Breast epithelium (tissue), 4 donors: ENCODE measurements at regions not wholly inside any gene's neighbourhood (a gene's known extent, or its start where the extent isn't known, plus 50 kb on each side); places are given as distances from the start of the nearest gene placed in this dataset.
"Not testable (repeated sequence)": the region's sequence is repeated elsewhere in the genome, so short reads cannot be mapped to it uniquely, and the experiment has no call there.

Experiments used
- DNase-seq, 2 donors: peaks; one replicate each; pipeline ENCODE4 v3.0.0-alpha.2; 2019; ENCODE audit warnings: low spot score in 2 of 2
- H3K27ac ChIP-seq, 2 donors: fragments of 200-600 bp; sonication (generic) in 1 of 2; one replicate each; pipeline ENCODE4 v1.5.1; 2016 to 2019; ENCODE audit warnings: mild to moderate bottlenecking in 1 of 2
- H3K27me3 ChIP-seq, 2 donors: fragments of 200-600 bp; sonication (generic) in 1 of 2; one replicate each; pipeline versions ENCODE4 v1.5.1 to v1.6.0; 2017 to 2019; ENCODE audit warnings: control low read depth in 1 of 2, mild to moderate bottlenecking in 1 of 2
- H3K36me3 ChIP-seq: fragments of 200-600 bp; one replicate; pipeline ENCODE4 v1.5.1; 2019
- H3K4me1 ChIP-seq, 2 donors: fragments of 200-600 bp; sonication (generic); one replicate each; pipeline ENCODE4 v1.5.1; 2016 to 2019; ENCODE audit warnings: control low read depth in 1 of 2
- H3K4me3 ChIP-seq, 3 donors: fragments of 200-600 bp; sonication (generic); 1 replicate in 2 of 3; 2 replicates in 1 of 3; pipeline ENCODE4 v1.5.1; 2016 to 2019; ENCODE audit warnings: mild to moderate bottlenecking in 3 of 3, moderate library complexity in 2 of 3
- H3K9me3 ChIP-seq, 2 donors: fragments of 200-600 bp; sonication (generic) in 1 of 2; one replicate each; pipeline ENCODE4 v1.5.1; 2016 to 2019; ENCODE audit warnings: control low read depth in 1 of 2
- POLR2A ChIP-seq: fragments of 450-650 bp; IDR thresholded peaks from one replicate; pipeline ENCODE4 v1.6.1; 2016; ENCODE audit warnings: antibody characterized with exemption, mild to moderate bottlenecking, moderate library complexity
- POLR2AphosphoS5 ChIP-seq, 3 donors: sonication (generic); formaldehyde crosslinking; IDR thresholded peaks; one replicate each; pipeline ENCODE4 v1.6.1; 2017; ENCODE audit warnings: antibody characterized with exemption in 3 of 3
- intact Hi-C: fragments of 100-400 bp; cut with DNase I; formaldehyde crosslinking; loops from one replicate; pipeline ENCODE4 v1.15.1; 2023; ENCODE audit warnings: low total_unique reads
- TF ChIP-seq, protein P1 (sequence below), 3 donors: fragments of 450-650 bp; IDR thresholded peaks; one replicate each; pipeline ENCODE4 v1.5.1; 2016 to 2017; ENCODE audit warnings: antibody characterized with exemption in 3 of 3, mild to moderate bottlenecking in 3 of 3, moderate library complexity in 3 of 3

- DNase-seq: no peak
- H3K4me3 ChIP-seq: no peak overlapping the region
- no peaks in the 10 kb centered on the region for H3K27me3 ChIP-seq
- H3K36me3 ChIP-seq: no peaks in the 10 kb centered on the region
- no peaks in the 10 kb centered on the region for H3K4me1 ChIP-seq
- TF ChIP-seq, protein P1, sequence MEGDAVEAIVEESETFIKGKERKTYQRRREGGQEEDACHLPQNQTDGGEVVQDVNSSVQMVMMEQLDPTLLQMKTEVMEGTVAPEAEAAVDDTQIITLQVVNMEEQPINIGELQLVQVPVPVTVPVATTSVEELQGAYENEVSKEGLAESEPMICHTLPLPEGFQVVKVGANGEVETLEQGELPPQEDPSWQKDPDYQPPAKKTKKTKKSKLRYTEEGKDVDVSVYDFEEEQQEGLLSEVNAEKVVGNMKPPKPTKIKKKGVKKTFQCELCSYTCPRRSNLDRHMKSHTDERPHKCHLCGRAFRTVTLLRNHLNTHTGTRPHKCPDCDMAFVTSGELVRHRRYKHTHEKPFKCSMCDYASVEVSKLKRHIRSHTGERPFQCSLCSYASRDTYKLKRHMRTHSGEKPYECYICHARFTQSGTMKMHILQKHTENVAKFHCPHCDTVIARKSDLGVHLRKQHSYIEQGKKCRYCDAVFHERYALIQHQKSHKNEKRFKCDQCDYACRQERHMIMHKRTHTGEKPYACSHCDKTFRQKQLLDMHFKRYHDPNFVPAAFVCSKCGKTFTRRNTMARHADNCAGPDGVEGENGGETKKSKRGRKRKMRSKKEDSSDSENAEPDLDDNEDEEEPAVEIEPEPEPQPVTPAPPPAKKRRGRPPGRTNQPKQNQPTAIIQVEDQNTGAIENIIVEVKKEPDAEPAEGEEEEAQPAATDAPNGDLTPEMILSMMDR (IDR thresholded peaks at IDR 0.05): no peak
- TF ChIP-seq POLR2AphosphoS5 (IDR thresholded peaks at IDR 0.05): no peak
- H3K27ac ChIP-seq: no peak overlapping the region
- intact Hi-C loops: no loop called here
- H3K9me3 ChIP-seq: no peaks in the 10 kb centered on the region
Measured at GRCh38 chr12:25887367-25887766, 71.1 kb upstream of the RASSF8 start.

GRCh38 chr12:25889185-25889584 is 69.3 kb upstream of the RASSF8 start:
- no peak for TF ChIP-seq POLR2A
- TF ChIP-seq, protein P1 (IDR thresholded peaks at IDR 0.05): no peak
- TF ChIP-seq POLR2AphosphoS5 (IDR thresholded peaks at IDR 0.05): no peak
- no peak overlapping the region for H3K4me3 ChIP-seq
- no peak for DNase-seq
- no peaks in the 10 kb centered on the region for H3K4me1 ChIP-seq
- no peaks in the 10 kb centered on the region for H3K9me3 ChIP-seq
- no peaks in the 10 kb centered on the region for H3K36me3 ChIP-seq
- no peak overlapping the region for H3K27ac ChIP-seq
- intact Hi-C loops: no loop called here
- no peaks in the 10 kb centered on the region for H3K27me3 ChIP-seq

GRCh38 chr12:25891095-25891494 is 67.4 kb upstream of the RASSF8 start:
- H3K27ac ChIP-seq, DNase-seq, H3K27me3 ChIP-seq, H3K4me1 ChIP-seq, H3K9me3 ChIP-seq, intact Hi-C loops, H3K4me3 ChIP-seq, H3K36me3 ChIP-seq: not testable (repeated sequence)

- no peaks in the 10 kb centered on the region for H3K36me3 ChIP-seq
- DNase-seq: no peak
- H3K4me1 ChIP-seq: no peaks in the 10 kb centered on the region
- H3K27ac ChIP-seq: no peak overlapping the region
- TF ChIP-seq POLR2AphosphoS5 (IDR thresholded peaks at IDR 0.05) (no peak), POLR2A (no peak)
- TF ChIP-seq, protein P1 (IDR thresholded peaks at IDR 0.05): no peak
- intact Hi-C loops: no loop called here
- no peak overlapping the region for H3K4me3 ChIP-seq
- H3K27me3 ChIP-seq: no peaks in the 10 kb centered on the region
- peaks cover 0 to 12% of the 10 kb centered on the region in 2 donors for H3K9me3 ChIP-seq
Measured at GRCh38 chr12:25894759-25895158, 63.7 kb upstream of the RASSF8 start.

DNA sequence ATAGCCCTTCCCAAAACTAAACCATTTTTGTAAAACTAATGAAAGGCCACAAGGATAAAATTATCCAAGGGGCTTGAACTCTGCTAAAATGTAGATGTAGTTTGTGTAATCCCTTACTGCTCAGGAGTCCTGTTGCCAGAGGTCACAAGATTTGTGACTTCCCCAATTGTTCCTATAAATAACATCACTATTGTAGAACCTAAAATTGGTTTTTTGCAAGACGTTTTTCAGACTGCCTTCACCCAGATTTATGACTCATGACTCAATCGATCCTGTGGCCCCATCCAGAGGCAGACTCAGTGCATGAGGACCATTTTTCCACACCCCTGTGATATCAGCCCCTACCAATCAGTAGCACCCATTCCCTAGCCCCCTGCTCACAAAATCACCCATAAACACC is 61.5 kb upstream of the RASSF8 start:
- H3K4me3 ChIP-seq: no peak overlapping the region
- H3K36me3 ChIP-seq: no peaks in the 10 kb centered on the region
- TF ChIP-seq, protein P1 (IDR thresholded peaks at IDR 0.05): no peak
- no peak for TF ChIP-seq POLR2AphosphoS5 (IDR thresholded peaks at IDR 0.05)
- TF ChIP-seq POLR2A: no peak
- H3K27me3 ChIP-seq: no peaks in the 10 kb centered on the region
- no peaks in the 10 kb centered on the region for H3K4me1 ChIP-seq
- peaks cover 0 to 12% of the 10 kb centered on the region in 2 donors for H3K9me3 ChIP-seq
- DNase-seq: no peak
- intact Hi-C loops: no loop called here
- no peak overlapping the region for H3K27ac ChIP-seq

- Histone ChIP-seq H3K4me3 (no peak overlapping the region), H3K27ac (no peak overlapping the region), H3K4me1 (no peaks in the 10 kb centered on the region), H3K36me3 (no peaks in the 10 kb centered on the region), H3K9me3 (no peaks in the 10 kb centered on the region), H3K27me3 (no peaks in the 10 kb centered on the region)
- intact Hi-C loops: no loop called here
- DNase-seq: no peak
- TF ChIP-seq POLR2A: no peak
- TF ChIP-seq, protein P1 (IDR thresholded peaks at IDR 0.05): no peak
- no peak for TF ChIP-seq POLR2AphosphoS5 (IDR thresholded peaks at IDR 0.05)
Measured at GRCh38 chr12:25903603-25904245, 54.8 kb upstream of the RASSF8 start.
